Hepatic stellate cell (primary cell): ENCODE measurements at regions not wholly inside any gene's neighbourhood (a gene's known extent, or its start where the extent isn't known, plus 50 kb on each side); places are given as distances from the start of the nearest gene placed in this dataset.

Experiments
- DNase-seq: peaks from one replicate; pipeline ENCODE4 v3.0.0; 2011; ENCODE audit warnings: low spot score

DNA sequence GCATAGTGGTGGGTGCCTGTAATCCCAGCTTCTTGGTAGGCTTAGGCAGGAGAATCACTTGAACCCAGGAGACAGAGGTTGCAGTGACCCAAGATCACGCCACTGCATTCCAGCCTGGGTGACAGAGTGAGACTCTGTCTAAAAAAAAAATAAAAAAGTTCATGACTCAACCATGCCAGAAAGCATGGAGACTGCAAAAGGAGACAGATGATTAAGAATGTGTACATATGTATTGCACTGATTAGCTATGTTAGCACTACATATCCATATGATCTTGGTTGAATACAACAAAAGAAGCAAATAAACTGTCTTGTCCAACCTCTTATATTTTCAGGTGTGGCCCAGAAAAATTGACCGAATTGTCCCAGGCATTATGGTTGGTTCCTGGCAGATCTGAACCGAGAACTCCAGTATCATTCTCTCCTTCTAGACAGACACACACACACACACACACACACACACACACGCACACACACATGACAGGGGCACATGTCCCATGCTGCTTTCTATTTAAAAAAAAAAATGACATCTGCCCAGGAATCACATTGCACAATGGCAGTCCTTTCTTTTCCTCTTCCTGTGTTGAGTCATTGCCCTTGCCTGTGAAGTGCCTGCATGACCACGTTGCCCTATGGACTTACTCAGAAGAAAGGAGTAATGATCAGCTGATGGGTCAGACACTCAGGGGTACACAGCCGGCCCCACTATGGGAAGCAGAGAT is 65.6 kb downstream of the MYCN start:
- no peak for DNase-seq

DNA sequence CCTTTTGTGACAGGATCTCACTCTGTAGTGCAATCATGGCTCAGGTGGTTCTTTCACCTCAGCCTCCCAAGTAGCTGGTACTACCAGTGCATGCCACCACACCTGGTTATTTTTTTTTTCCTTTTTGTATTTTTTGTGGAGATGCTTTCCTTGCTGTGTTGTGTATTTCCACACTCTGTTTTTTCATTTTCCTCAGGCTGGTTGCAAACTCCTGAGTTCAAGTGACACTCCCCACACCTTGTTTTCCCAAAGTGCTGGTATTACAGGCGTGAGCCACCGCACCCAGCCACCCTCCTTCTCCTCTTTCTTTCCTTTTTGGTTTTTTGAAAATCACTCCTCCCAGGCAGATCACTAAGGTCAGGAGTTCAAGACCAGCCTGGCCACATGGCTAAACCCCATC is 65.0 kb downstream of the MYCN start:
- no peak for DNase-seq

DNA sequence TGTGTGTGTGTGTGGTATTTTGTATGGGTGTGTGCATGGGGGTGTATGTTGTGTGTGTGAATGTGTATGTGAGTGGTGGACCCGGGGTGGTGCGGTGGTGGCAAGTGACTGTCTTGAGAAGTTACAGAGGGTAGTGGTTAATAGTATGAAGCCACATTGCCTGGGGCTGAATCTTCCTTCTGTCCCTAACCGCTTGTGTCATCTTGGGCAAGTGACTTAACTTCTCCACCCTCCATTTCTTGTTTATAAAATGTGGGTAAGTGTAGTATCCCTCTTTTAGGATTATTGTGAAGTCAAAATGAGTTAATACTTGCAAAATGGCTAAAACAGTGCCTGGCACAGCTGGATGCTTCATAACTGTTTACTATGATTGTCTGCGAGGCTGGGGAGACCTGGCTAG is 63.5 kb downstream of the MYCN start:
- DNase-seq = no peak

DNA sequence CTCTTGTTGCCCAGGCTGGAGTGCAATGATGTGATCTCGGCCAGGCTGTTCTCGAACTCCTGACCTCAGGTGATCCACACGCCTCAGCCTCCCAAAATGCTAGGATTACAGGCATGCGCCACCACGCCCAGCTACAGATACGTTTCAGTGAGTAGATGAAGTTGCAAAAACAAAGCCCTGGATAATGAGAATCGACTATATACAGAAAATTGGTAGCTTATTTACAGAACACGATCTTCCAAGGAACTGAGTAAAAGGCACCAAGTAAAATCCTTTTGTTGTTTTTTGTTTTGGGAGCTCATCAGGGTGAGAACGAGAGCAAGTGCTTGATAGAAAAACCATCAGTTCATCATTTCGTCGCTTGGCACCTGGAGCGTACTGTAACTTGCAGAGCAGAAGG is 62.8 kb downstream of the MYCN start:
- DNase-seq = no peak

DNA sequence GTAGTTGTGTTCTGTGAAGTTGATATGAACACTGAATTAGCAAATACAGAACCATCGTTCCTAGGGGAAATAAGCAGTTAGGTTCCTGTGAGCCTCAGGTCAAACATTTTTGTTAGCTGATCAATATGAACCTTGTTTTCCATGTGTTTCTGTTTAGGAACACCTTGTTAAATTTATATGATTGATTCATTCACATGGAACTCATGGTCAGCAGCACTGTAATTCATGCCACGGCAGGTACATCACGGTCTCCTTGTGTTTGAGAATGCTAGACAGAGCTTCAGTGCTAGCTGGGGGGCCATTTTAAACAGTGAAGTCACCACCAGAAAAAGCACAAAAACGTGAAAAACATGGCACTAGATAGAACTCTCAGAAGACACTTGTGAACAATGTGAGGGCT is 62.2 kb downstream of the MYCN start:
- no peak for DNase-seq

DNA sequence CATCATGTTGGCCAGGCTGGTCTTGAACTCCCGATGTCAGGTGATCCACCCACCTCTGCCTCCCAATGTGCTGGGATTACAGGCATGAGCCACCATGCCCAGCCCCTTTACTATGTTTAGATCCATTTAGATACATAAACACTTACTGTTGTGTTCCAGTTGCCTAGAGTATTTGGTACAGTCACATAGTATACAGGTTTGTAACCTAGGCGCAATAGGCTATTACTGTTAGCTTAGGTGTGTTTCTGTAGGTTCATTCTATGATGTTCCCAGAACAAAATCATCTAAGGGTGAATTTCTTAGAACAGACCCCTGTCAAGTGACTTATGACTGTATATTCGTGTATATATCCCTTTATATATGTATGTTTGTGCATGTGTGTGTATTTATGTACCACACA is 61.8 kb downstream of the MYCN start:
- no peak for DNase-seq

DNA sequence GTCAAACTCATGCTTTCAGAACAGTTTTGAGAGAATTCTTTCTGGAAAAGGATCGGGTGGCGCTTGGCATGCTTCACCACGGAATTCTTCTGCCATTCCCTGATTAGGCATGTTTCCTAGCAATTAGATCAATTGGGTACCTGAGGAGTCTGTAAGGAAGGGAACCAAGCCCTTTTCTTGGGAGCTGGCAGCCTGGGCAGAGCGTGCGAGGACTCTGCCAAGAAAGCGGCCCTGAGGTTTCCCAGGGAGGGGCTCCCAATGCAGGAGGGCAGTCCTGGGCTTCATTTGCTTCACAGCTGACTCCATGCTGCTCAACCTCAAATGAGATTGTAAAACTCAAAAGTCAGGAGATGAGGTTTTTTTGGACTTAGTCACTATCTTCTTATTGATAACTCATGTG is 60.3 kb downstream of the MYCN start:
- no peak for DNase-seq

DNA sequence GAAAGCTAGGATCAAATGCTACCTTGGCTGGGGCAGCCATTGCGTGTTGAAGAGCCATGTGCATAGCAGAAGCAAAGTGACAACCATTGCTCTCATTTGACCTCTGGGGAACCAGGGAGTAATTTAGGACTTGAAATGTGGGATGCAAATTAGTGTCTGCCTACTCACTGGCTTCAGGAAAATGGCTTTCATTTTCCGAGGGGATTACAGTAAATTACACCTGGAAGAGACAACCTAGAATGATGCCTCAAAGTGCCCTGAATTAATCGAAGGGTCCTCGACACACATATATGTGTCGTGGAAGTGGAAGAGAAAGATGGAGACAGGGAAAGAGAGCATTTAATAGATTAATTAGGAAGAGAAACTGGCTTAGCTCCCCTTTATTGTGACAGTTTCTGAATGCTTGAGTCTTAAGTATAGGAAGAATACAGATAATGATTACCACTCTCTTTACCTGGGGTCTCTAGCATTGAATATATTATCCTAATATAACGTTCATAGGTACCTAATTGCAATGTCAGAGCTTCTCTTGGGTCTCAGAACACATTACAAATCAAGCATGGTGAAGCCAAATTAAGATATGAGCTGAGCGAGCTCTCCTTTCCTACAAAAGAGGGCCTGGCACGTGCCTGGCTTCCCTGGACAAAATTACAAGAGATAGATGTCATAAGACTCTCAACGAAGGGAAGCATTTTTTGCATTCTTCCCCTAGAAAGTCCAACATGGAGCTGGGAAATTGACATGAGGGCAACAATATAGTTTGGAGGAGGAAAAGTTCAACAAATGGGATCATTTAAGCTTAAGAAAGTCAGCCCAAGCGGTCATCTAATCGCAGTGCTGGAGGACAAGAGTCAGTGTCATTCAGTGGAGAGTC is 59.5 kb downstream of the MYCN start:
- no peak for DNase-seq

DNA sequence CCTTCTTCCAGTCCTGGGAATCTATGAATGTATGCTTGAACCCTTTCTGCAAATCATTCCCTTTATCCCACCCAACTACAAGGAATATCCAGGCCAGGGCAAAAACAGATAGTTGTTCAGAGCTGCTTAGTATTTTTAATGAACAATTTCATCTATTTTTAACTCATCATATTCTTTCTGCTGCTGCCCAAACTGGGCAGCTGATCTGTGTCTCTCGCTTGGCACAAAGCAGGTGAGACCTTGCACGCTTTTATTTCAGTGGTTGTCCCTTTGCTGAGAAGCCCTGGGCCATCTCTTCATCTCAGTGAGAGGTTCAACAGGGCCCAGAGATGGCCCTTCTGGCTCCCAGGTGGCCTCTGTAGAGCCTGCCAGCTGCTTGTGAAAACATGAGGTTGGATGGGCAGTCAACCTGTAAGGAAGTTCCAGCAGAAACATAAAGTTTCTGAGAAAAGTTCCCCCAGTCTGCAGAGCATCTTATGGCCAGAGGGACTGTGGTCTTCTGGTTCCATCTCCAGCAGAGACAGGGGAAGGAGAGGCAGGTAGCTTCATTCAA is 57.5 kb downstream of the MYCN start:
- DNase-seq = no peak

DNA sequence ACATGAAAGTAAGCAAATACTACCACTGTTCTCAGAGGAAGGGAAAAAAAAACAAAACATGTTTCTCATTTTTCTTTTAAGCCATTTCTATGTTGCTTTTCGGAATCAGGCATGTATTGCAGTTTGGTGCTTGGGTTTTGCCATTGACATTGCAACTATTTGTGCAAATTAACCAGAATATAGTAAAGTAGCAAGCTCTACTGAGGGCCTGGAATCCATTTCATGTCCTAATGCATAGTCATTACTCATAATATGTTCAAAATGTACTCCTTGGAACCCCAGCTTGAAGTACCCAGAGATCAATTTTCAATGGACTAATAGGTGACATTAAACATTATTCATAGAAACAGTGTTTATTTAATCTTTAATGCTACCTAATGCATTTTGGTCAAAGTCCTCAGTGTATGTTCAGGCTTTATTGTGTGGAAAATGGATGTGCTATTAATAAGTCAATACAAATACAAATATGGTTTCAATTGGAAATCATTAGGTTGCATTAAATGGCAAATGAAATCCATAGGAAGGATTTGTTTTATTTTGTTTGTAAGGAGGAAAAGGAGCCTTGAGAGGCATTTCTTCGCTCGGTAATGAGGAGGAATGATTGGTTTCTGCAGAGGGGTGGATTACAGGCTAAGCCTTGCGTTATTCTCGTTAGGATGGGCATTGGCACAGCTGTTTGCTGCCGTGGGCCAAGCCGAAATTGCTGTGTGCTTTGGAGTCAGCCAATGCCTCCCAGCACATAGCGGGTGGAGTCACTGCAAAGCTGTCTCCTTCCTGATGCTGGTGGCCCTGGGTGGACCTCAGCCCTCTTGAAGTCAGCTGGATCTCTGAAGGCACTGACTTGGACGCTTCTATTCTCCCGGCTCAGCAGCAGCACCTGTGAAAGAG is 56.4 kb downstream of the MYCN start:
- no peak for DNase-seq
